ENCODE measurements at regions not wholly inside any gene's neighbourhood (a gene's known extent, or its start where the extent isn't known, plus 50 kb on each side); places are given as distances from the start of the nearest gene placed in this dataset.
"Not testable (repeated sequence)": the region's sequence is repeated elsewhere in the genome, so short reads cannot be mapped to it uniquely, and the experiment has no call there.

GRCh38 chr2:13923823-13924222, 708.7 kb upstream of the LRATD1 start:
- no peak for DNase-seq (ENCODE audit: extremely low read depth in 1 of 2, low read depth in 1 of 2)

- no peak for DNase-seq (ENCODE audit: extremely low read depth in 1 of 2, low read depth in 1 of 2)
Measured at GRCh38 chr2:13942111-13942510, 690.4 kb upstream of the LRATD1 start.

- no peak for DNase-seq (ENCODE audit: extremely low read depth in 1 of 2, low read depth in 1 of 2)
Measured at GRCh38 chr2:13950761-13951160, 681.8 kb upstream of the LRATD1 start.

- DNase-seq (ENCODE audit: extremely low read depth in 1 of 2, low read depth in 1 of 2) = no peak
Measured at GRCh38 chr2:13968811-13969210, 663.7 kb upstream of the LRATD1 start.

GRCh38 chr2:13986119-13986720, 646.3 kb upstream of the LRATD1 start:
- DNase-seq (ENCODE audit: extremely low read depth in 1 of 2, low read depth in 1 of 2) = no peak

GRCh38 chr2:13996527-13996926, 636.0 kb upstream of the LRATD1 start:
- DNase-seq (ENCODE audit: extremely low read depth in 1 of 2, low read depth in 1 of 2) = no peak

- no peak for DNase-seq (ENCODE audit: extremely low read depth in 1 of 2, low read depth in 1 of 2)
Measured at GRCh38 chr2:14011190-14011589, 621.3 kb upstream of the LRATD1 start.

- no peak for DNase-seq (ENCODE audit: extremely low read depth in 1 of 2, low read depth in 1 of 2)
Measured at GRCh38 chr2:14015113-14015630, 617.3 kb upstream of the LRATD1 start.

GRCh38 chr2:14016289-14016955, 616.1 kb upstream of the LRATD1 start:
- no peak for DNase-seq (ENCODE audit: extremely low read depth in 1 of 2, low read depth in 1 of 2)

GRCh38 chr2:14018620-14019019, 613.9 kb upstream of the LRATD1 start:
- DNase-seq (ENCODE audit: extremely low read depth in 1 of 2, low read depth in 1 of 2) = no peak

GRCh38 chr2:14023558-14023957, 609.0 kb upstream of the LRATD1 start:
- DNase-seq (ENCODE audit: extremely low read depth in 1 of 2, low read depth in 1 of 2) = no peak

- no peak for DNase-seq (ENCODE audit: extremely low read depth in 1 of 2, low read depth in 1 of 2)
Measured at GRCh38 chr2:14039134-14039533, 593.4 kb upstream of the LRATD1 start.

- no peak for DNase-seq (ENCODE audit: extremely low read depth in 1 of 2, low read depth in 1 of 2)
Measured at GRCh38 chr2:14047491-14047890, 585.0 kb upstream of the LRATD1 start.

GRCh38 chr2:14051401-14051800, 581.1 kb upstream of the LRATD1 start:
- DNase-seq (ENCODE audit: extremely low read depth in 1 of 2, low read depth in 1 of 2) = no peak

GRCh38 chr2:14053105-14053504, 579.4 kb upstream of the LRATD1 start:
- no peak for DNase-seq (ENCODE audit: extremely low read depth in 1 of 2, low read depth in 1 of 2)

- no peak for DNase-seq (ENCODE audit: extremely low read depth in 1 of 2, low read depth in 1 of 2)
Measured at GRCh38 chr2:14064346-14064745, 568.2 kb upstream of the LRATD1 start.

- DNase-seq (ENCODE audit: extremely low read depth in 1 of 2, low read depth in 1 of 2) = no peak
Measured at GRCh38 chr2:14072338-14072737, 560.2 kb upstream of the LRATD1 start.

GRCh38 chr2:14074691-14075090, 557.8 kb upstream of the LRATD1 start:
- DNase-seq (ENCODE audit: extremely low read depth in 1 of 2, low read depth in 1 of 2) = no peak

GRCh38 chr2:14079576-14079975, 552.9 kb upstream of the LRATD1 start:
- no peak for DNase-seq (ENCODE audit: extremely low read depth in 1 of 2, low read depth in 1 of 2)

- no peak for DNase-seq (ENCODE audit: extremely low read depth in 1 of 2, low read depth in 1 of 2)
Measured at GRCh38 chr2:14081521-14081920, 551.0 kb upstream of the LRATD1 start.

GRCh38 chr2:14082640-14083039, 549.9 kb upstream of the LRATD1 start:
- DNase-seq (ENCODE audit: extremely low read depth in 1 of 2, low read depth in 1 of 2) = no peak

GRCh38 chr2:14094592-14094991, 537.9 kb upstream of the LRATD1 start:
- DNase-seq (ENCODE audit: extremely low read depth in 1 of 2, low read depth in 1 of 2) = no peak

GRCh38 chr2:14099101-14099500, 533.4 kb upstream of the LRATD1 start:
- DNase-seq (ENCODE audit: extremely low read depth in 1 of 2, low read depth in 1 of 2) = not testable (repeated sequence)
